ENCODE measurements at regions not wholly inside any gene's neighbourhood (a gene's known extent, or its start where the extent isn't known, plus 50 kb on each side); places are given as distances from the start of the nearest gene placed in this dataset.

DNA sequence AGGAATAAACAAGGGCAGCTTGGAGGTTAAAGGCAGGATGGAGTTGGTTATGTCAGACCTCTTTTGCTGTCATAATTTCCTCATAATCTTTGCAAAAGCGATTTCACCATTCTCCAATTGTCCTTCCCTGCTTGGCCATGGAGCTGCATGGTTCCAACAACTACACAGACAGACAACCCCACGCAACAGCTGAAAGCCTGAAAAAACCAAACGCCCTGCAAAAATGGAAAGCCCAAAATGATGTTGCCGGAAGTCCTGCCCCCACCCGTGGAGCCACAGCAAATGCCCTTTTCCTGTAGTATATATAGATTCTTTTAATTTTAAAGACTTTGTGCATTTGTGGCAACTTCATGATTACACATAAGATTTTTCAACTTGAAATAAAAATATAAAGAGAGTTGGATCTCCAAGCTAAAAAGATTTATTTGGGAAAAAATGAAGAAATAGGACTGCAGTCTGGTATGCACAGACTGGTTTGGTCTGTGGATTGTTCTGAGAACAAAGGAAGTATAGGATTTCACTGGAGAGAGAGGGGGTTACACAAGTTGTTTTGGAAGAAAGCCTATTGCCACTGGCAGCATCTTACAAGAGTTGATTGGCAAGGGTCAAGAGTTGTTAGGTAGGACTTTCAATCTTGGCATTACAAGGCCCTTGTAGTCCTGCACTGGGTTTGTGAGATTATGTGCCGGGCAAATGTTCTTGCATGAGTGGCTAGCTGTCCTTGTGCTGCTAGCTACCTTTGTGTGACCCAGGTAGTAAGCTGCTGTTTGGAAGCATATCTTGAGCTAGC, 190.0 kb downstream of the C6orf118 start:
- Histone ChIP-seq H3K27me3 (no peaks in the 10 kb centered on the region), H3K9ac (no peak overlapping the region), H3K9me3 (replicated peaks in 1 of 11) (peaks cover 0 to 8% (median 4%) of the 10 kb centered on the region in 11 experiments; a peak in 9 of 22 replicates), H4K20me1 (no peaks in the 10 kb centered on the region), H3K4me3 (no peak overlapping the region), H3K4me2 (no peak overlapping the region), H3K27ac (no peak overlapping the region), H3K36me3 (no peaks in the 10 kb centered on the region), H3K4me1 (no peaks in the 10 kb centered on the region)
- TF ChIP-seq Cebpa-rat (IDR thresholded peaks at IDR 0.05), result no peak

DNA sequence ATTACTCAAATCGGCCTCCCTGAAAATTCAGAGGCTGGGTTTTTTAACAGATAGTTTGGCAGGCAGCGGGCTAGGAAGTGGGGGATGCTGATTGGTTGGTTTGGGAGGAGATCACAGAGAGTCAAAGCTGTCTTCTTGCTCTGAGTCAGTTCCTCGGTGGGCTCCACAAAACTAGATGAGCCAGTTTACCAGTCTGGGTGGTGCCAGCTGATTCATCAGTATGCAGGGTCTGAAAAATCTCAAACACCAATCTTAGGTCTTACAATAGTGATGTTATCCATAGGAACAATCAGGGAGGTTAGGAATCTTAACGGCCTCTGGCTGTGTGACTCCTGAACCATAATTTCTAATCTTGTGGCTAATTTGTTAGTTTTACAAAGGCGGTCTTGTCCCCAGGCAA, 190.7 kb downstream of the C6orf118 start:
- no peak overlapping the region for H3K9ac ChIP-seq
- H3K4me2 ChIP-seq, result no peak overlapping the region
- no peaks in the 10 kb centered on the region for H3K27me3 ChIP-seq
- H4K20me1 ChIP-seq, result no peaks in the 10 kb centered on the region
- H3K9me3 ChIP-seq (replicated peaks in 1 of 11), result peaks cover 3 to 15% (median 11%) of the 10 kb centered on the region in 11 experiments; a peak in 17 of 22 replicates
- no peak overlapping the region for H3K4me3 ChIP-seq
- no peaks in the 10 kb centered on the region for H3K4me1 ChIP-seq
- H3K36me3 ChIP-seq, result no peaks in the 10 kb centered on the region
- no peak overlapping the region for H3K27ac ChIP-seq
- no peak for TF ChIP-seq Cebpa-rat (IDR thresholded peaks at IDR 0.05)

- Histone ChIP-seq H3K4me3 (no peak overlapping the region), H3K27me3 (no peaks in the 10 kb centered on the region), H3K36me3 (no peaks in the 10 kb centered on the region), H3K4me1 (no peaks in the 10 kb centered on the region), H4K20me1 (no peaks in the 10 kb centered on the region), H3K4me2 (no peak overlapping the region), H3K9ac (no peak overlapping the region), H3K9me3 (replicated peaks in 1 of 11) (peaks cover 6 to 19% (median 14%) of the 10 kb centered on the region in 11 experiments; a peak in 17 of 22 replicates), H3K27ac (no peak overlapping the region)
- TF ChIP-seq Cebpa-rat (IDR thresholded peaks at IDR 0.05), result no peak
These were observed 191.6 kb downstream of the C6orf118 start for GRCh38 chr6:165117806-165118205.

DNA sequence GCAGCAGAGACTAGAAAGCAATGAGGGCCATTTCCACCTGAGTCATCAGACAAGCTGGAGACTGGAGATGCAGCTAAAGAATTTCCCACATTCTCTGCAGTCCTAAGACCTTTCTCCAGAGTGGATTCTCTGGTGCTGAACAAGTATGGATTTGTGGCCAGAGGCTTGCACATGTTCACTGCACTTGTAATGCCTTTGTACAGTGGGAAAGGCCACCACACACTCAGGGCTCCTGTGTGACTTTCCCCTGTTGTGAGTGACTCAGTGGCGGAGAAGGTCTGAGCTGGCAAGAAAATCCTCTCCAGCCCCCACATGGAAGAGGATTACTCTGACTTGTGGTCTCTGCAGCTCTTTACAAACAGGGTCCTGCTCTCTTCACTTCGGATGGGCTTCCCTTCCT, 192.3 kb downstream of the C6orf118 start:
- H3K9me3 ChIP-seq (replicated peaks in 1 of 11), result peaks cover 6 to 17% (median 14%) of the 10 kb centered on the region in 11 experiments; a peak in 17 of 22 replicates
- no peaks in the 10 kb centered on the region for H3K27me3 ChIP-seq
- H3K4me2 ChIP-seq, result no peak overlapping the region
- H3K4me1 ChIP-seq, result no peaks in the 10 kb centered on the region
- H3K36me3 ChIP-seq, result no peaks in the 10 kb centered on the region
- no peak overlapping the region for H3K4me3 ChIP-seq
- no peak for TF ChIP-seq Cebpa-rat (IDR thresholded peaks at IDR 0.05)
- no peak overlapping the region for H3K27ac ChIP-seq
- no peak overlapping the region for H3K9ac ChIP-seq
- no peaks in the 10 kb centered on the region for H4K20me1 ChIP-seq

- no peak overlapping the region for H3K27ac ChIP-seq
- H3K36me3 ChIP-seq, result no peaks in the 10 kb centered on the region
- H4K20me1 ChIP-seq, result no peaks in the 10 kb centered on the region
- no peak overlapping the region for H3K4me2 ChIP-seq
- peaks cover 6 to 17% (median 14%) of the 10 kb centered on the region in 11 experiments; a peak in 17 of 22 replicates for H3K9me3 ChIP-seq (replicated peaks in 1 of 11)
- no peaks in the 10 kb centered on the region for H3K27me3 ChIP-seq
- no peak overlapping the region for H3K9ac ChIP-seq
- no peak for TF ChIP-seq Cebpa-rat (IDR thresholded peaks at IDR 0.05)
- no peak overlapping the region for H3K4me3 ChIP-seq
- no peaks in the 10 kb centered on the region for H3K4me1 ChIP-seq
These were observed 198.5 kb downstream of the C6orf118 start for GRCh38 chr6:165110860-165111259.

- Histone ChIP-seq H3K27ac (no peak overlapping the region), H3K4me1 (no peaks in the 10 kb centered on the region), H3K4me2 (no peak overlapping the region), H4K20me1 (no peaks in the 10 kb centered on the region), H3K9ac (no peak overlapping the region), H3K9me3 (replicated peaks in 1 of 11) (peaks cover 3 to 8% (median 6%) of the 10 kb centered on the region in 11 experiments; a peak in 16 of 22 replicates), H3K4me3 (no peak overlapping the region), H3K27me3 (no peaks in the 10 kb centered on the region), H3K36me3 (no peaks in the 10 kb centered on the region)
- TF ChIP-seq Cebpa-rat (IDR thresholded peaks at IDR 0.05), result no peak
These were observed 200.4 kb downstream of the C6orf118 start for GRCh38 chr6:165109011-165109410.

DNA sequence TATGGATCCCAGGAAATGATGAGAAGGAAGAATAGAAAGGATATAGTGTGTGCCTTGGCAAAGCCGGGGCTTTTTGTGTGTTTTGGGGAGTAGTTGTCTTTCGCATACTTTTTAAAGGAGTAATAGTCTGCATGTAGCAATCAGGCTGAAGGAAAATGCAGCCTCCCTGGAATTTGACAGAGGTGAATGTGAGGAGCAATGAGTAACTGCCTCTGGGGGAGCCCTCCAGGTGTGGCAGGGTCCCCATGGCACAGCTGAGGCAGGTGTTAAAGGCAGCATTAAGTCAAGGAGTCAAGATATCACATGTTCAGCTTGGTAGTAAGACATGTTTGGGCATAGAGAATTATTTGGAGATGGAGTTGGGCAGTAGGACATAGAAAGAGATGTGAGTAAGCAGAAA, 203.1 kb downstream of the C6orf118 start:
- Histone ChIP-seq H3K4me1 (no peaks in the 10 kb centered on the region), H3K27me3 (no peaks in the 10 kb centered on the region), H4K20me1 (no peaks in the 10 kb centered on the region), H3K4me2 (no peak overlapping the region), H3K36me3 (no peaks in the 10 kb centered on the region), H3K4me3 (no peak overlapping the region), H3K9ac (no peak overlapping the region), H3K9me3 (replicated peaks in 1 of 11) (peaks cover 0 to 10% (median 4%) of the 10 kb centered on the region in 11 experiments; a peak in 6 of 22 replicates), H3K27ac (no peak overlapping the region)
- no peak for TF ChIP-seq Cebpa-rat (IDR thresholded peaks at IDR 0.05)

GRCh38 chr6:165098165-165098564, 211.2 kb downstream of the C6orf118 start:
- no peak overlapping the region for H3K27ac ChIP-seq
- no peaks in the 10 kb centered on the region for H3K4me1 ChIP-seq
- H3K4me2 ChIP-seq, result no peak overlapping the region
- H3K4me3 ChIP-seq, result no peak overlapping the region
- H3K9me3 ChIP-seq (replicated peaks in 1 of 11), result peaks cover 15 to 42% (median 28%) of the 10 kb centered on the region in 11 experiments
- H3K27me3 ChIP-seq, result no peaks in the 10 kb centered on the region
- TF ChIP-seq Cebpa-rat (IDR thresholded peaks at IDR 0.05), result no peak
- H3K36me3 ChIP-seq, result no peaks in the 10 kb centered on the region
- no peaks in the 10 kb centered on the region for H4K20me1 ChIP-seq
- no peak overlapping the region for H3K9ac ChIP-seq

DNA sequence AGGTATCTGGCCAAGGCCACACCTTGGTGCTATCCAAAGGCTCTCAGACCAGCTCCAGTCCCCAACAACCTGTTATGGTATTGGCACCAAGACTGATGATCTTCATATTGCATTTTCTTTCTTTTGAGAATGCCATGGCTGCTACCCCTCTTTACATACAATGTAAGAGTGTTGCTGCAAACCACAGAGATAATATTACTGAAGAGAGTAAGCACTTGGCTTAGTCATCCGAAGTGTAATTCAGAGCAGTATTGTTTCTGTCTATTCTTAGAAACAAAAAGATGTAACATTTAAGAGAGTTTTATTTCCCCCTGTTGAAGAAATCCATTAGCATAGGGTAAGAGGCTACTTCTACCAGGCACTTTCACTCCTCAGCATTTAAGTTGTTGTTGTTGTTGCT, 212.5 kb downstream of the C6orf118 start:
- Histone ChIP-seq H3K9ac (no peak overlapping the region), H3K36me3 (no peaks in the 10 kb centered on the region), H3K27me3 (no peaks in the 10 kb centered on the region), H3K4me3 (no peak overlapping the region), H3K27ac (no peak overlapping the region), H4K20me1 (no peaks in the 10 kb centered on the region), H3K9me3 (replicated peaks in 1 of 11) (peaks cover 20 to 39% (median 34%) of the 10 kb centered on the region in 11 experiments), H3K4me2 (no peak overlapping the region), H3K4me1 (no peaks in the 10 kb centered on the region)
- TF ChIP-seq Cebpa-rat (IDR thresholded peaks at IDR 0.05), result no peak

- Histone ChIP-seq H3K36me3 (no peaks in the 10 kb centered on the region), H3K27me3 (no peaks in the 10 kb centered on the region), H3K9me3 (replicated peaks in 1 of 11) (peaks cover 20 to 38% (median 34%) of the 10 kb centered on the region in 11 experiments), H3K4me2 (no peak overlapping the region), H4K20me1 (no peaks in the 10 kb centered on the region), H3K9ac (no peak overlapping the region), H3K4me3 (no peak overlapping the region), H3K27ac (no peak overlapping the region), H3K4me1 (no peaks in the 10 kb centered on the region)
- no peak for TF ChIP-seq Cebpa-rat (IDR thresholded peaks at IDR 0.05)
These were observed 213.2 kb downstream of the C6orf118 start for GRCh38 chr6:165096209-165096608.

All from BLaER1 treated with 17β-estradiol and CSF1 and Interleukin-3, amounts not matched to agents 10 nM and 100 nM (cell line).